Upper lobe of left lung (tissue), 6 donors: ENCODE measurements at regions not wholly inside any gene's neighbourhood (a gene's known extent, or its start where the extent isn't known, plus 50 kb on each side); places are given as distances from the start of the nearest gene placed in this dataset.

ENCODE experiments used
- ATAC-seq, 2 donors: fragments of 200-7000 bp; cut with Tn5 transposase; one replicate each; pipeline ENCODE4 v1.9.1; 2022; ENCODE audit warnings: mild to moderate bottlenecking in 2 of 2, moderate library complexity in 2 of 2; ENCODE audit not compliant: low FRiP score in 2 of 2
- DNase-seq, 2 donors: peaks; one replicate each; pipeline ENCODE4 v3.0.0-alpha.2; 2019 to 2020
- H3K27ac ChIP-seq, 4 donors: fragments of 200-600 bp; sonication (generic); one replicate each; pipeline ENCODE4 v1.5.1; 2016 to 2019
- H3K27me3 ChIP-seq, 4 donors: fragments of 200-600 bp; sonication (generic); one replicate each; pipeline ENCODE4 v1.5.1; 2017 to 2019
- H3K36me3 ChIP-seq, 4 donors: fragments of 200-600 bp; sonication (generic); one replicate each; pipeline ENCODE4 v1.5.1; 2016 to 2019
- H3K4me1 ChIP-seq, 4 donors: fragments of 200-600 bp; sonication (generic); one replicate each; pipeline ENCODE4 v1.5.1; 2018 to 2019
- H3K4me3 ChIP-seq, 4 donors: fragments of 200-600 bp; sonication (generic); one replicate each; pipeline ENCODE4 v1.5.1; 2017 to 2019; ENCODE audit warnings: mild to moderate bottlenecking in 2 of 4, moderate library complexity in 1 of 4
- H3K9me3 ChIP-seq, 4 donors: fragments of 200-600 bp; sonication (generic); one replicate each; pipeline ENCODE4 v1.5.1; 2018 to 2019
- CTCF ChIP-seq, 6 experiments: fragments of 450-650 bp in 4 of 6; fragments of 200-600 bp in 2 of 6; sonication (generic) in 2 of 6; IDR thresholded peaks; one replicate each; pipeline ENCODE4 v1.5.1; 2016 to 2019; ENCODE audit warnings: antibody characterized with exemption in 6 of 6
- EP300 ChIP-seq, 4 donors: sonication (generic); formaldehyde crosslinking; IDR thresholded peaks; one replicate each; pipeline ENCODE4 v1.5.1; 2017; ENCODE audit warnings: antibody characterized with exemption in 4 of 4, control low read depth in 2 of 4
- POLR2A ChIP-seq, 4 donors: fragments of 450-650 bp; IDR thresholded peaks; one replicate each; pipeline ENCODE4 v1.5.1; 2016 to 2017; ENCODE audit warnings: antibody characterized with exemption in 4 of 4, mild to moderate bottlenecking in 2 of 4
- POLR2AphosphoS5 ChIP-seq, 2 donors: sonication (generic); formaldehyde crosslinking; IDR thresholded peaks; one replicate each; pipeline ENCODE4 v1.5.1; 2017; ENCODE audit warnings: antibody characterized with exemption in 2 of 2
- WGBS, 2 donors: methylation state at CpG; one replicate each; pipeline ENCODE4 v1.1.5; 2017 to 2018; 5-methylcytosine and 5-hydroxymethylcytosine counted together
- donor health status: DM: no; HTN: no; CAD: no; lungs with moderate emphysema.
- donor health status: DM: no; HTN: yes; CAD: no; lungs with severe emphysema.

DNA sequence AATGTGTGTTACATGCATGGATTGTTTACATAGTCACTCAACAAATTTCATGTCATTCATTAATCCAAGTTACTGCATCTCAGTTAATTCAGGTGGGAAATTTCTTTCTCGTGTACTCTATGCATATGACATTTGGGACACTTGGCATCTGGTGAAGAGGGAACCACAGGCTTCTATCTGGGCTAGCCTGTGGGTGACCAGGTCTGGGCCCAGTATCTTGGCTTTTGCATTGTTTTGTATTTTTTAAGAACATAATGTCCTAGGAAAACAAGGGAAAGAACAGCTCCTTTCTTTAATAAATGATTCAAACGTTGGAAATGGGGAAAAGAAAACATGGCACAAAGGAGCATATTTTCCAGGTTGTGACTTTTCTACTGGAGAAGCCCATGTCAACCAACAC, 331.1 kb downstream of the WDR11 start:
- no peaks in the 10 kb centered on the region for H3K36me3 ChIP-seq
- no peaks in the 10 kb centered on the region for H3K9me3 ChIP-seq
- no peak overlapping the region for H3K27ac ChIP-seq
- TF ChIP-seq POLR2AphosphoS5 (IDR thresholded peaks at IDR 0.05) = no peak
- no peak for TF ChIP-seq EP300 (IDR thresholded peaks at IDR 0.05)
- no peak for TF ChIP-seq POLR2A (IDR thresholded peaks at IDR 0.05)
- no peak for TF ChIP-seq CTCF (IDR thresholded peaks at IDR 0.05)
- DNase-seq = no peak
- no peak overlapping the region for H3K4me3 ChIP-seq
- H3K4me1 ChIP-seq = no peaks in the 10 kb centered on the region
- 62 to 76% methylated on average over 2 of the region's 2 CpGs for WGBS, 2 donors
- no peaks in the 10 kb centered on the region for H3K27me3 ChIP-seq
- ATAC-seq = no peak

- DNase-seq (no peak), ATAC-seq (no peak)
- Histone ChIP-seq H3K36me3 (no peaks in the 10 kb centered on the region), H3K4me1 (no peaks in the 10 kb centered on the region), H3K4me3 (no peak overlapping the region), H3K27ac (no peak overlapping the region), H3K27me3 (no peaks in the 10 kb centered on the region), H3K9me3 (no peaks in the 10 kb centered on the region)
- WGBS, 2 donors = 61 to 87% methylated on average over 4 of the region's 4 CpGs
- TF ChIP-seq POLR2A (IDR thresholded peaks at IDR 0.05) (no peak), POLR2AphosphoS5 (IDR thresholded peaks at IDR 0.05) (no peak), EP300 (IDR thresholded peaks at IDR 0.05) (no peak), CTCF (IDR thresholded peaks at IDR 0.05) (no peak)
Measured at GRCh38 chr10:121183236-121183635, 332.1 kb downstream of the WDR11 start.

GRCh38 chr10:121183707-121184106, 332.5 kb downstream of the WDR11 start:
- Histone ChIP-seq H3K27ac (no peak overlapping the region), H3K4me1 (no peaks in the 10 kb centered on the region), H3K4me3 (no peak overlapping the region), H3K27me3 (no peaks in the 10 kb centered on the region), H3K36me3 (no peaks in the 10 kb centered on the region), H3K9me3 (no peaks in the 10 kb centered on the region)
- TF ChIP-seq EP300 (IDR thresholded peaks at IDR 0.05) = no peak
- no peak for TF ChIP-seq POLR2A (IDR thresholded peaks at IDR 0.05)
- TF ChIP-seq CTCF (IDR thresholded peaks at IDR 0.05) = no peak
- no peak for TF ChIP-seq POLR2AphosphoS5 (IDR thresholded peaks at IDR 0.05)
- ATAC-seq (no peak), DNase-seq (no peak)
- 24 to 41% methylated on average over 1 of the region's 1 CpG for WGBS, 2 donors

GRCh38 chr10:121185816-121186455, 334.8 kb downstream of the WDR11 start:
- Histone ChIP-seq H3K36me3 (no peaks in the 10 kb centered on the region), H3K27ac (no peak overlapping the region), H3K4me3 (no peak overlapping the region), H3K9me3 (no peaks in the 10 kb centered on the region), H3K27me3 (no peaks in the 10 kb centered on the region), H3K4me1 (no peaks in the 10 kb centered on the region)
- no peak for ATAC-seq
- DNase-seq = no peak
- TF ChIP-seq CTCF (IDR thresholded peaks at IDR 0.05) (no peak), POLR2AphosphoS5 (IDR thresholded peaks at IDR 0.05) (no peak), POLR2A (IDR thresholded peaks at IDR 0.05) (no peak), EP300 (IDR thresholded peaks at IDR 0.05) (no peak)
- 80 to 81% methylated on average over 7 of the region's 7 CpGs for WGBS, 2 donors

- ATAC-seq (no peak), DNase-seq (no peak)
- Histone ChIP-seq H3K4me1 (no peaks in the 10 kb centered on the region), H3K9me3 (no peaks in the 10 kb centered on the region), H3K27me3 (no peaks in the 10 kb centered on the region), H3K4me3 (no peak overlapping the region), H3K27ac (no peak overlapping the region), H3K36me3 (no peaks in the 10 kb centered on the region)
- TF ChIP-seq POLR2AphosphoS5 (IDR thresholded peaks at IDR 0.05) = no peak
- no peak for TF ChIP-seq EP300 (IDR thresholded peaks at IDR 0.05)
- TF ChIP-seq POLR2A (IDR thresholded peaks at IDR 0.05) = no peak
- TF ChIP-seq CTCF (IDR thresholded peaks at IDR 0.05) = no peak
Measured at GRCh38 chr10:121187391-121187790, 336.2 kb downstream of the WDR11 start.
